ENCODE measurements at regions not wholly inside any gene's neighbourhood (a gene's known extent, or its start where the extent isn't known, plus 50 kb on each side); places are given as distances from the start of the nearest gene placed in this dataset.

GRCh38 chr12:24127919-24128721 is 178.7 kb upstream of the SOX5 start:
- no peak for TF ChIP-seq FOS (IDR thresholded peaks at IDR 0.05; ENCODE audit: borderline replicate concordance, insufficient read depth, low read length)
- no peak for TF ChIP-seq JUN (IDR thresholded peaks at IDR 0.05; ENCODE audit: borderline replicate concordance, insufficient read depth, insufficient read length, low read depth)
- TF ChIP-seq EZH2 (IDR thresholded peaks at IDR 0.05; ENCODE audit: borderline replicate concordance, low read depth, low read length, severe bottlenecking) = no peak
- TF ChIP-seq MAX (IDR thresholded peaks at IDR 0.05; ENCODE audit: insufficient read depth, insufficient read length) = no peak
- no peaks in the 10 kb centered on the region for H4K20me1 ChIP-seq (replicated peaks; ENCODE audit: control insufficient read depth, extremely low read depth, insufficient read depth, low read length)
- DNase-seq (ENCODE audit: low read depth, low spot score) (no peak), FAIRE-seq (no peak)
- H3K27me3 ChIP-seq (ENCODE audit: control insufficient read depth in 2 of 2, insufficient read depth in 2 of 2, low read length in 2 of 2) = peaks cover 1 to 2% of the 10 kb centered on the region in 2 experiments
- POLR2A ChIA-PET = interaction anchor here (0.6 kb wide), 1 partner anchor 681 kb away, joined by 6 read pairs; no protein-coding TSS in a partner anchor
- no TSS peak for BruUV-seq (replicated peaks)
- no peaks in the 10 kb centered on the region for H3K36me3 ChIP-seq (ENCODE audit: control insufficient read depth in 2 of 2, extremely low read depth in 1 of 2, insufficient read depth in 2 of 2, low read length in 2 of 2)
- intact Hi-C loops (cut with micrococcal nuclease) = no loop called here
- dilution Hi-C loops (cut with MboI; ENCODE audit: extremely low pct_ligation_motif_present, low sequenced_read_pairs) = no loop called here
- H3K27ac ChIP-seq (ENCODE audit: insufficient read depth, low read depth, low read length) = no peak overlapping the region
- H3K4me3 ChIP-seq (replicated peaks in 1 of 3; ENCODE audit: insufficient read depth in 1 of 3, low read depth in 1 of 3, low read length in 3 of 3) = no peak overlapping the region
- no peak overlapping the region for H2AFZ ChIP-seq (ENCODE audit: low read depth, low read length)
- H3K9me1 ChIP-seq (replicated peaks; ENCODE audit: control insufficient read depth, extremely low read depth, insufficient read depth, low read length) = no peaks in the 10 kb centered on the region
- no peak overlapping the region for H3K4me2 ChIP-seq (ENCODE audit: insufficient read depth, low read length)
- no peaks in the 10 kb centered on the region for H3K4me1 ChIP-seq (ENCODE audit: control insufficient read depth, extremely low read depth, insufficient read depth, low read length)
- no peaks in the 10 kb centered on the region for H3K9me3 ChIP-seq (replicated peaks; ENCODE audit: control insufficient read depth, insufficient read depth, low read length)
- H3K79me2 ChIP-seq (ENCODE audit: control insufficient read depth, insufficient read depth, low read length) = no peaks in the 10 kb centered on the region
- no peak overlapping the region for H3K9ac ChIP-seq (replicated peaks; ENCODE audit: extremely low read depth, insufficient read depth, low read length)
- CTCF ChIA-PET = no interaction called here

- FAIRE-seq (no peak), DNase-seq (ENCODE audit: low read depth, low spot score) (no peak)
- BruUV-seq (replicated peaks) = no TSS peak
- no peak overlapping the region for H3K4me3 ChIP-seq (replicated peaks in 1 of 3; ENCODE audit: insufficient read depth in 1 of 3, low read depth in 1 of 3, low read length in 3 of 3)
- CTCF ChIA-PET = no interaction called here
- POLR2A ChIA-PET = no interaction called here
- no peak overlapping the region for H3K9ac ChIP-seq (replicated peaks; ENCODE audit: extremely low read depth, insufficient read depth, low read length)
- no peak overlapping the region for H3K27ac ChIP-seq (ENCODE audit: insufficient read depth, low read depth, low read length)
- dilution Hi-C loops (cut with MboI; ENCODE audit: extremely low pct_ligation_motif_present, low sequenced_read_pairs) (no loop called here), intact Hi-C loops (cut with micrococcal nuclease) (no loop called here)
- no peaks in the 10 kb centered on the region for H3K9me1 ChIP-seq (replicated peaks; ENCODE audit: control insufficient read depth, extremely low read depth, insufficient read depth, low read length)
- TF ChIP-seq POLR2A (IDR thresholded peaks at IDR 0.05; ENCODE audit: low read depth, low read length) (no peak), FOS (IDR thresholded peaks at IDR 0.05; ENCODE audit: borderline replicate concordance, insufficient read depth, low read length) (no peak), GATA2 (IDR thresholded peaks at IDR 0.05; ENCODE audit: insufficient read depth, insufficient read length, low read depth, low read length) (no peak), MAX (IDR thresholded peaks at IDR 0.05; ENCODE audit: insufficient read depth, insufficient read length) (no peak), EZH2 (IDR thresholded peaks at IDR 0.05; ENCODE audit: borderline replicate concordance, low read depth, low read length, severe bottlenecking) (no peak), JUN (IDR thresholded peaks at IDR 0.05; ENCODE audit: borderline replicate concordance, insufficient read depth, insufficient read length, low read depth) (no peak), CTCF (IDR thresholded peaks at IDR 0.05; ENCODE audit: extremely low read depth in 1 of 2, insufficient read depth in 1 of 2, low read depth in 1 of 2, low read length in 2 of 2) (no peak), MYC (IDR thresholded peaks at IDR 0.05; ENCODE audit: low read depth, low read length) (no peak), POLR2AphosphoS5 (IDR thresholded peaks at IDR 0.05; ENCODE audit: insufficient read depth, low read depth, low read length) (no peak)
- H3K27me3 ChIP-seq (ENCODE audit: control insufficient read depth in 2 of 2, insufficient read depth in 2 of 2, low read length in 2 of 2) = no peaks in the 10 kb centered on the region
- no peak overlapping the region for H3K4me2 ChIP-seq (ENCODE audit: insufficient read depth, low read length)
- no peaks in the 10 kb centered on the region for H3K4me1 ChIP-seq (ENCODE audit: control insufficient read depth, extremely low read depth, insufficient read depth, low read length)
- H4K20me1 ChIP-seq (replicated peaks; ENCODE audit: control insufficient read depth, extremely low read depth, insufficient read depth, low read length) = no peaks in the 10 kb centered on the region
- no peak overlapping the region for H2AFZ ChIP-seq (ENCODE audit: low read depth, low read length)
- no peaks in the 10 kb centered on the region for H3K9me3 ChIP-seq (replicated peaks; ENCODE audit: control insufficient read depth, insufficient read depth, low read length)
- H3K79me2 ChIP-seq (ENCODE audit: control insufficient read depth, insufficient read depth, low read length) = no peaks in the 10 kb centered on the region
- H3K36me3 ChIP-seq (ENCODE audit: control insufficient read depth in 2 of 2, extremely low read depth in 1 of 2, insufficient read depth in 2 of 2, low read length in 2 of 2) = no peaks in the 10 kb centered on the region
Measured at GRCh38 chr12:24125280-24125679, 175.8 kb upstream of the SOX5 start.
